ENCODE measurements at regions not wholly inside any gene's neighbourhood (a gene's known extent, or its start where the extent isn't known, plus 50 kb on each side); places are given as distances from the start of the nearest gene placed in this dataset.
"Not testable (repeated sequence)": the region's sequence is repeated elsewhere in the genome, so short reads cannot be mapped to it uniquely, and the experiment has no call there.

- Histone ChIP-seq H3K4me1 (no peaks in the 10 kb centered on the region), H3K9me3 (no peaks in the 10 kb centered on the region), H3K27me3 (no peaks in the 10 kb centered on the region), H3K36me3 (no peaks in the 10 kb centered on the region), H3K27ac (no peak overlapping the region), H3K4me3 (no peak overlapping the region)
- no peak for DNase-seq
- TF ChIP-seq, protein P1, sequence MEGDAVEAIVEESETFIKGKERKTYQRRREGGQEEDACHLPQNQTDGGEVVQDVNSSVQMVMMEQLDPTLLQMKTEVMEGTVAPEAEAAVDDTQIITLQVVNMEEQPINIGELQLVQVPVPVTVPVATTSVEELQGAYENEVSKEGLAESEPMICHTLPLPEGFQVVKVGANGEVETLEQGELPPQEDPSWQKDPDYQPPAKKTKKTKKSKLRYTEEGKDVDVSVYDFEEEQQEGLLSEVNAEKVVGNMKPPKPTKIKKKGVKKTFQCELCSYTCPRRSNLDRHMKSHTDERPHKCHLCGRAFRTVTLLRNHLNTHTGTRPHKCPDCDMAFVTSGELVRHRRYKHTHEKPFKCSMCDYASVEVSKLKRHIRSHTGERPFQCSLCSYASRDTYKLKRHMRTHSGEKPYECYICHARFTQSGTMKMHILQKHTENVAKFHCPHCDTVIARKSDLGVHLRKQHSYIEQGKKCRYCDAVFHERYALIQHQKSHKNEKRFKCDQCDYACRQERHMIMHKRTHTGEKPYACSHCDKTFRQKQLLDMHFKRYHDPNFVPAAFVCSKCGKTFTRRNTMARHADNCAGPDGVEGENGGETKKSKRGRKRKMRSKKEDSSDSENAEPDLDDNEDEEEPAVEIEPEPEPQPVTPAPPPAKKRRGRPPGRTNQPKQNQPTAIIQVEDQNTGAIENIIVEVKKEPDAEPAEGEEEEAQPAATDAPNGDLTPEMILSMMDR (IDR thresholded peaks at IDR 0.05) = no peak
- intact Hi-C loops (cut with DNase I; ENCODE audit: low total_unique reads) = no loop called here
These were observed 658.8 kb upstream of the LRRN3 start for GRCh38 chr7:110432061-110432553.

- H3K4me3 ChIP-seq; H3K4me1 ChIP-seq; intact Hi-C loops (cut with DNase I; ENCODE audit: low total_unique reads); H3K27ac ChIP-seq; H3K27me3 ChIP-seq; DNase-seq; H3K9me3 ChIP-seq; H3K36me3 ChIP-seq: not testable (repeated sequence)
These were observed 652.0 kb upstream of the LRRN3 start for GRCh38 chr7:110438926-110439325.

GRCh38 chr7:110442381-110442837 is 648.5 kb upstream of the LRRN3 start:
- no peaks in the 10 kb centered on the region for H3K36me3 ChIP-seq
- no peaks in the 10 kb centered on the region for H3K4me1 ChIP-seq
- DNase-seq = no peak
- H3K4me3 ChIP-seq = no peak overlapping the region
- intact Hi-C loops (cut with DNase I; ENCODE audit: low total_unique reads) = no loop called here
- H3K27me3 ChIP-seq = no peaks in the 10 kb centered on the region
- no peak overlapping the region for H3K27ac ChIP-seq
- TF ChIP-seq, protein P1 (IDR thresholded peaks at IDR 0.05) = no peak
- no peaks in the 10 kb centered on the region for H3K9me3 ChIP-seq

- intact Hi-C loops (cut with DNase I; ENCODE audit: low total_unique reads) = no loop called here
- DNase-seq = no peak
- TF ChIP-seq, protein P1 (IDR thresholded peaks at IDR 0.05) = no peak
These were observed 644.3 kb upstream of the LRRN3 start for GRCh38 chr7:110446658-110447057.

DNA sequence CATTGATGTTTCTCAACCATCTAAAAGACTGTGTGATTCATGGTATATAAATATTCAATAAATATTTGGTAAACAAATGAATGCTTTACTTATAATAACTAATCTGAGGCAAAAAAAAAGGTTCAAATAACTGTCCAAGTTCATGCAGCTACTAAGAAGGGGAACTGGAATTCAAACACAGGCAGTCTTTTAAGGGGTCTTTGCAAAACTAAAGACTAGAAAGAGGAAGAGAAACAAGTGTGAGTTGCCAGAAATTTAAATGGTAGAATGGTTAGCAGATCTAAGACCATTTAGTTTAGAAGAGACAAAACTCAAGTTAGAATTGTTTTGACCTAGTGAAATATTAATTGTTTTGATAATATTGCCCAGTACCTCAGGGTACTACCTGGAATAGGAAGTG is 642.0 kb upstream of the LRRN3 start:
- intact Hi-C loops (cut with DNase I; ENCODE audit: low total_unique reads) = no loop called here
- TF ChIP-seq, protein P1 (IDR thresholded peaks at IDR 0.05) = no peak
- DNase-seq = no peak
- Histone ChIP-seq H3K4me1 (no peaks in the 10 kb centered on the region), H3K4me3 (no peak overlapping the region), H3K9me3 (no peaks in the 10 kb centered on the region), H3K36me3 (no peaks in the 10 kb centered on the region), H3K27ac (no peak overlapping the region), H3K27me3 (no peaks in the 10 kb centered on the region)

More at GRCh38 chr7:110446658-110447057, 644.3 kb upstream of the LRRN3 start:
- no peak overlapping the region for H3K4me3 ChIP-seq
- H3K27ac ChIP-seq = no peak overlapping the region
- no peaks in the 10 kb centered on the region for H3K9me3 ChIP-seq
- no peaks in the 10 kb centered on the region for H3K27me3 ChIP-seq
- no peaks in the 10 kb centered on the region for H3K4me1 ChIP-seq
- no peaks in the 10 kb centered on the region for H3K36me3 ChIP-seq

DNA sequence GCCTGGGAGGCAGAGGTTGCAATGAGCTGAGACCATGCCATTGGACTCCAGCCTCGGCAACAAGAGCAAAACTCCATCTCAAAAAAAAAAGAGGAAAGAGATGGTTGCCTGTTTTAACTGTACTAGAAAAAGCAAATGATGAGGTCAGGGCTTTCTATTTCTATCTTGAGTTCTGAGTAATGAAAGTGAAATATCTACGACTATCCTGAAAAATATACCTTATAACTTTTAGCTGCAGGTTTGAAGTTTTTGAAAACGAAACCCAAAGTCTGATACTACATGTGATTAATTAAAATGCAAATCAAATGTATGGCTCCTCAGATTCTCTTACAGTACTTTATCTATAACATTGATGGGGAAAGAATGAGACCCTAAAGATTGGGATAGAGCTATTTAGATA is 636.2 kb upstream of the LRRN3 start:
- Histone ChIP-seq H3K4me1 (no peaks in the 10 kb centered on the region), H3K27ac (no peak overlapping the region), H3K4me3 (no peak overlapping the region), H3K36me3 (no peaks in the 10 kb centered on the region), H3K27me3 (no peaks in the 10 kb centered on the region), H3K9me3 (no peaks in the 10 kb centered on the region)
- TF ChIP-seq, protein P1 (IDR thresholded peaks at IDR 0.05) = no peak
- intact Hi-C loops (cut with DNase I; ENCODE audit: low total_unique reads) = no loop called here
- no peak for DNase-seq

All from tibial artery (tissue), 4 donors.